Astrocyte of the spinal cord (primary cell): ENCODE measurements at regions not wholly inside any gene's neighbourhood (a gene's known extent, or its start where the extent isn't known, plus 50 kb on each side); places are given as distances from the start of the nearest gene placed in this dataset.
A peak's percentile ranks its signal among the peaks of the same experiment; 100 is the strongest.

Experiments used
- DNase-seq: peaks from one replicate; pipeline ENCODE4 v3.0.0; 2011; ENCODE audit warnings: low read depth, low spot score
- H3K4me3 ChIP-seq: 2 replicates; pipeline ENCODE4 v1.5.1; 2011; ENCODE audit warnings: low read depth, mild to moderate bottlenecking, low read length, moderate library complexity
- in situ Hi-C: cut with HindIII; loops from 2 replicates; pipeline ENCODE4 v1.10.0; 2017; ENCODE audit warnings: low sequenced_read_pairs
- TF ChIP-seq, protein P1 (sequence below): IDR thresholded peaks from 2 replicates; pipeline ENCODE4 v1.5.1; 2012; ENCODE audit warnings: low read depth, mild to moderate bottlenecking, low read length, inconsistent platforms

DNA sequence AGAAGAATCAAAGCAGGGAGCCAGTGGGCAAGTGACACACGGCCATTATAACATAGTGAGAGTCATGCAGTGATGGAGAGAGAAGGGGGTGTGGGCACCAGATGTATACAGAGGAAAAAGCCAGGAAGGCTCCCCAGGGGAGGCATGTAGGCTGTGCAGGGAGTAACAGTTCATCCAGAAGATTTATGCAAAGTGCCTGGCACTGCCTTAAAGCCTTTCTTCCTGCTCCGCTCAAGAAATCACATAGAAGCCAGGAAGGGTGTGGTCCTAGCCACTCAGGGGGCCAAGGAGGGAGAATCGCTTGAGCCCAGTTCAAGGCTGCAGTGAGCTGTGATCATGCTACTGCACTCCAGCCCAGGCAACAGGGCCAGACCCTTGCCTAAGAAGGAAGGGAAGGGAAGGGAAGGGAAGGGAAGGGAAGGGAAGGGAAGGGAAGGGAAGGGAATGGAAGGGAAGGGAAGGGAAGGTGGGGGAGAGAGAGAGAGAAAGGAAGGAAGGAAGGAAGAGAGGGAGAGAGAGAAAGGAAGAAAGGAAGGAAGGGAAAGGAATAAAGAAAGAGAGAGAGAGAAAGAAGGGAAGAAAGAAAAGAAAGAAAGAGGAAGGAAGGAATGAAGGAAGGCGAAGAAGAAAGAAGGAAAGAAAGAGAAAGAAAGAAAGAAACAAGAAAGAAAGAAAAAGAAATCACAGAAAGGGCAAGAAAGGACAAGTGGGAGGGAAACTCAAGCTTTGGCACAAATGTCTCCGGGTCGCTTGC is 89.8 kb downstream of the LHX2 start:
- no peak overlapping the region for H3K4me3 ChIP-seq
- TF ChIP-seq, protein P1, sequence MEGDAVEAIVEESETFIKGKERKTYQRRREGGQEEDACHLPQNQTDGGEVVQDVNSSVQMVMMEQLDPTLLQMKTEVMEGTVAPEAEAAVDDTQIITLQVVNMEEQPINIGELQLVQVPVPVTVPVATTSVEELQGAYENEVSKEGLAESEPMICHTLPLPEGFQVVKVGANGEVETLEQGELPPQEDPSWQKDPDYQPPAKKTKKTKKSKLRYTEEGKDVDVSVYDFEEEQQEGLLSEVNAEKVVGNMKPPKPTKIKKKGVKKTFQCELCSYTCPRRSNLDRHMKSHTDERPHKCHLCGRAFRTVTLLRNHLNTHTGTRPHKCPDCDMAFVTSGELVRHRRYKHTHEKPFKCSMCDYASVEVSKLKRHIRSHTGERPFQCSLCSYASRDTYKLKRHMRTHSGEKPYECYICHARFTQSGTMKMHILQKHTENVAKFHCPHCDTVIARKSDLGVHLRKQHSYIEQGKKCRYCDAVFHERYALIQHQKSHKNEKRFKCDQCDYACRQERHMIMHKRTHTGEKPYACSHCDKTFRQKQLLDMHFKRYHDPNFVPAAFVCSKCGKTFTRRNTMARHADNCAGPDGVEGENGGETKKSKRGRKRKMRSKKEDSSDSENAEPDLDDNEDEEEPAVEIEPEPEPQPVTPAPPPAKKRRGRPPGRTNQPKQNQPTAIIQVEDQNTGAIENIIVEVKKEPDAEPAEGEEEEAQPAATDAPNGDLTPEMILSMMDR: no peak
- no peak for DNase-seq
- in situ Hi-C loops: no loop called here

DNA sequence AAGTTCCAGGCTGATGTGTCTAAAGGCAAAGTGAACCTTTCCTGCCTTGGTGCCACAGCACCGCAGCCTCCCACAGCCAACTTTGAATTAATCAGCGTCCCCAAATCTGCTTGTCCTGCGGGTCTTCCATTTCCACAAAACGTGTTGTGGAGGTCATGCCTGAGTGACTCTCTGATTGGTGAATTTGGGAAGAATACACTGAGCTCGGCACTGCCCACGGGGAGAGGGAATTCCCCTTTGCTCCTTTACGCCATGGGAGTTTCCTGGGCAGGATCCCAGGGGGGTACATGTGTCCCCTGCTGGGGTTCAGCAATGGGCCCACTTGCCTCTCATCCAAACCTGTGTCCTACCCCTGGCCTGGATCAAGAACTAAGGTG is 90.4 kb downstream of the LHX2 start:
- no peak for DNase-seq
- H3K4me3 ChIP-seq: no peak overlapping the region
- in situ Hi-C loops: no loop called here
- TF ChIP-seq, protein P1: no peak

DNA sequence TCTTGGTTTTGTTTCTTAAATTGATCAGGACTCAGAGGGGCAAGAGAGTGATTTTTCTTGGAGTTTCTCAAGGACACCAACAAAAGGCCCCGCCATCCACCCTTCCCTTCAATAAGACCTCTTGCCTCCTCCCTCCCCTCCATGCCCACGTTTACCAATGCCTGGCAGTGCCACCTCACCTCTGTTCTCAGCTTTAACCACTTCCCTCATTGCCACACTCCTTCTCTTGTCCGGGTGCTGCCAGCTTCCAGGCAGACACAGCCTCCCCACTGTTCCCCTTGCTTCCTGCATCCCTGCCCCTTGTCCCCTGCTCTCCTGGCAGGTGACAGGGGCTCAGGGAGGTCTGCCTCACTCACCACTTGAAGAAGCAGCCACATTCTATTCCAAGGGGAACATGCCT is 90.8 kb downstream of the LHX2 start:
- TF ChIP-seq, protein P1: no peak
- in situ Hi-C loops: no loop called here
- DNase-seq: no peak
- no peak overlapping the region for H3K4me3 ChIP-seq

DNA sequence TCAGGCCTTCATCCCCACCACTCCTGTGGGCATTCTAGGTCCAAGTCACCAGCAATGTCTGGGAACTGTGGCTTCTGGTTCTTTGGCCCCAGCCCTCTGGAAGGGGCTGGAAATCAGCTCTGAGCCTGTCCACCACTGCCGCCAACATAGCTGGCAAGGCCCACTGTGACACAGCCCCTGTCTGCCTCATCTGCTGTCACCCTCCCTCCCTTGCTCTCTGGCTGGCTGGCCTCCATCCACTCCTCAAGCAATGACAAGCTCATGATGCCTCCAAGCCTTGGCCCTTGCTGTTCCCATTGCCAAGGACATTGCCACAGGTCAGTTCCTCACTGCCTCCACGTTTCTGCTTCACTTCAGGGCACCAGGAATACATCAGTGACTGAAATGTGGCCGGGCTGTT is 93.7 kb downstream of the LHX2 start:
- no peak for DNase-seq
- H3K4me3 ChIP-seq: no peak overlapping the region
- in situ Hi-C loops: no loop called here
- TF ChIP-seq, protein P1: no peak

DNA sequence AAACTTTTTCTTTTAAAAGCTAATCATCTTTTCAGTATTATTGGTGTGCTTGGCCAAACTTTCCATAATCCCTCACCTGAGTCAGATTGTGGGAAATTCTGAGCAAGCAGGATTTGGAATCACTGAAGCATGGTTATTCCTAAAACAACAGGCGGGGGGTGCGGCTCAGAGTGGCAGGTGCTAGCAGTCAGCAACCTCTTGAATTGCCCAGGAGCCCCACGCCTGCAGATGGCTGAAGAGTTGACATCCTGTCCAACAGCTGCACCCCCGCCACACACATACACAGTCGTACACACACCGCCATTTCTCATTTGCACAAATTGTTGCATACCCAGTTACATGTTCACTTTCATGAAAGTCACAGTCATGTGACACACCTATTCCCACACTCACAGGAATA is 96.6 kb downstream of the LHX2 start:
- DNase-seq: no peak
- TF ChIP-seq, protein P1: no peak
- in situ Hi-C loops: no loop called here
- H3K4me3 ChIP-seq: no peak overlapping the region

DNA sequence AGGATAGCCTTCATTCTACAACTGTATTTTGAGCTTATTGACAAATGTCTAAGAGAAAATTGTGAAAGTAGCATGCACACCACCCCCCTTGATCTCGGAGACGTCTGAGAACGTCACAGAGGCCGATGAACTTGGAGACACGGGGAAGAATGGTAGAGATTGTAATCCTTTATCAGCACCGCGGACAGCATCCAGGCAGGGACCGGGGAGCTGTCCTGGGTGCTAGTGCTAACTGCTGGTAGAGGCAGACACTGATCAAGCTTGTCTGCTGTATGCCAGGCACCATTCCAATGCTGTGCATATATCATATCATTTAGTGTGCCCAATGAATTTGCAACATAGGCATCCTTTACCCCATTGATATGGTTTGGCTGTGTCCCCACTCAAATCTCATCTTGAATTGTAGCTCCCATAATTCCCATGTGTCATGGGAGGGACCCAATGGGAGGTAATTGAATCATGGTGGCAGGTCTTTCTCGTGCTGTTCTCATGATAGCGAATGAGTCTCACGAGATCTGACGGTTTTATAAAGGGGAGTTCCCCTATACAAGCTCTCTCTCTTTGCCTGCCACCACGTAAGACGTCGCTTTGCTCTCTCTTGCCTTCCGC is 98.8 kb downstream of the LHX2 start:
- in situ Hi-C loops: no loop called here
- H3K4me3 ChIP-seq: no peak overlapping the region
- TF ChIP-seq, protein P1: no peak
- peak; percentile 70 for DNase-seq
